ENCODE measurements at regions not wholly inside any gene's neighbourhood (a gene's known extent, or its start where the extent isn't known, plus 50 kb on each side); places are given as distances from the start of the nearest gene placed in this dataset.

- no peak overlapping the region for H3K27ac ChIP-seq (replicated peaks)
- no peaks in the 10 kb centered on the region for H3K27me3 ChIP-seq (ENCODE audit: insufficient read depth, poor library complexity, severe bottlenecking)
- no peak for TF ChIP-seq GABPA (IDR thresholded peaks at IDR 0.05; ENCODE audit: low read depth)
- TF ChIP-seq SPI1 (IDR thresholded peaks at IDR 0.05; ENCODE audit: borderline replicate concordance, low read depth) = no peak
- no peak for TF ChIP-seq CTCF (IDR thresholded peaks at IDR 0.05; ENCODE audit: insufficient read depth, low read length)
- TF ChIP-seq POLR2AphosphoS5 (IDR thresholded peaks at IDR 0.05; ENCODE audit: low read depth) = no peak
- no peak for TF ChIP-seq REST (IDR thresholded peaks at IDR 0.05; ENCODE audit: insufficient replicate concordance, low read depth)
- DNase-seq (ENCODE audit: low read depth in 1 of 2, low spot score in 1 of 2) = no peak
- H3K4me3 ChIP-seq (replicated peaks; ENCODE audit: insufficient read depth, low read length) = no peak overlapping the region
Measured at GRCh38 chr10:4006858-4007257, 221.8 kb upstream of the KLF6 start.

- no peak overlapping the region for H3K4me3 ChIP-seq (replicated peaks; ENCODE audit: insufficient read depth, low read length)
- DNase-seq (ENCODE audit: low read depth in 1 of 2, low spot score in 1 of 2) = no peak
- H3K27ac ChIP-seq (replicated peaks) = no peak overlapping the region
- TF ChIP-seq POLR2AphosphoS5 (IDR thresholded peaks at IDR 0.05; ENCODE audit: low read depth) (no peak), SPI1 (IDR thresholded peaks at IDR 0.05; ENCODE audit: borderline replicate concordance, low read depth) (peak; percentile 45; the same call in 1 of the 2 replicates)
- H3K27me3 ChIP-seq (ENCODE audit: insufficient read depth, poor library complexity, severe bottlenecking) = no peaks in the 10 kb centered on the region
Measured at GRCh38 chr10:4006051-4006450, 221.0 kb upstream of the KLF6 start.

- no peak overlapping the region for H3K27ac ChIP-seq (replicated peaks)
- no peaks in the 10 kb centered on the region for H3K27me3 ChIP-seq (ENCODE audit: insufficient read depth, poor library complexity, severe bottlenecking)
- no peak for DNase-seq (ENCODE audit: low read depth in 1 of 2, low spot score in 1 of 2)
- TF ChIP-seq POLR2AphosphoS5 (IDR thresholded peaks at IDR 0.05; ENCODE audit: low read depth) (no peak), GABPA (IDR thresholded peaks at IDR 0.05; ENCODE audit: low read depth) (no peak), CTCF (IDR thresholded peaks at IDR 0.05; ENCODE audit: insufficient read depth, low read length) (no peak), REST (IDR thresholded peaks at IDR 0.05; ENCODE audit: insufficient replicate concordance, low read depth) (no peak), SPI1 (IDR thresholded peaks at IDR 0.05; ENCODE audit: borderline replicate concordance, low read depth) (no peak)
- no peak overlapping the region for H3K4me3 ChIP-seq (replicated peaks; ENCODE audit: insufficient read depth, low read length)
Measured at GRCh38 chr10:4004990-4005389, 220.0 kb upstream of the KLF6 start.

- DNase-seq (ENCODE audit: low read depth in 1 of 2, low spot score in 1 of 2) = no peak
- Histone ChIP-seq H3K27me3 (ENCODE audit: insufficient read depth, poor library complexity, severe bottlenecking) (no peaks in the 10 kb centered on the region), H3K27ac (replicated peaks) (no peak overlapping the region), H3K4me3 (replicated peaks; ENCODE audit: insufficient read depth, low read length) (no peak overlapping the region)
- no peak for TF ChIP-seq POLR2AphosphoS5 (IDR thresholded peaks at IDR 0.05; ENCODE audit: low read depth)
- no peak for TF ChIP-seq REST (IDR thresholded peaks at IDR 0.05; ENCODE audit: insufficient replicate concordance, low read depth)
- TF ChIP-seq SPI1 (IDR thresholded peaks at IDR 0.05; ENCODE audit: borderline replicate concordance, low read depth) = no peak
- TF ChIP-seq CTCF (IDR thresholded peaks at IDR 0.05; ENCODE audit: insufficient read depth, low read length) = no peak
- TF ChIP-seq GABPA (IDR thresholded peaks at IDR 0.05; ENCODE audit: low read depth) = no peak
Measured at GRCh38 chr10:4004144-4004543, 219.1 kb upstream of the KLF6 start.
